WTC11 (cell line): ENCODE measurements at regions not wholly inside any gene's neighbourhood (a gene's known extent, or its start where the extent isn't known, plus 50 kb on each side); places are given as distances from the start of the nearest gene placed in this dataset.
A peak's percentile ranks its signal among the peaks of the same experiment; 100 is the strongest.

Source experiments
- ATAC-seq: fragments of 200-7000 bp; cut with Tn5 transposase; 2 replicates; pipeline ENCODE4 v1.10.0; 2021; ENCODE audit warnings: mild to moderate bottlenecking, moderate library complexity
- CTCF ChIA-PET: fragments of 300-600 bp; sonication (Branson Sonifier 250); formaldehyde crosslinking; loops from one replicate; lab custom pipeline; 2021; ENCODE audit warnings: antibody characterized with exemption; lab: Charles Lee
- POLR2A ChIA-PET: fragments of 350-600 bp; sonication (Branson Sonifier 250); formaldehyde crosslinking; loops from one replicate; lab custom pipeline; 2021; ENCODE audit warnings: antibody characterized with exemption; lab: Charles Lee
- DNase-seq: peaks from one replicate; pipeline ENCODE4 v3.0.0; 2021; ENCODE audit warnings: low spot score
- H3K27ac Mint-ChIP-seq: 2 replicates; pipeline ENCODE4 v1.8.0; 2021; ENCODE audit warnings: mixed read lengths
- H3K27me3 Mint-ChIP-seq: 2 replicates; pipeline ENCODE4 v1.8.0; 2021; ENCODE audit warnings: low read depth, mild to moderate bottlenecking, moderate library complexity, mixed read lengths
- H3K36me3 Mint-ChIP-seq: 2 replicates; pipeline ENCODE4 v1.8.0; 2021; ENCODE audit warnings: mixed read lengths
- H3K4me1 Mint-ChIP-seq: 2 replicates; pipeline ENCODE4 v1.8.0; 2022; ENCODE audit warnings: mixed read lengths
- H3K4me3 Mint-ChIP-seq: 2 replicates; pipeline ENCODE4 v1.8.0; 2021; ENCODE audit warnings: mild to moderate bottlenecking, moderate library complexity, mixed read lengths
- H3K9me3 Mint-ChIP-seq: 2 replicates; pipeline ENCODE4 v1.8.0; 2021; ENCODE audit warnings: mixed read lengths
- FOXK1 ChIP-seq: sonication (generic); formaldehyde crosslinking; IDR thresholded peaks from 2 replicates; pipeline ENCODE4 v1.8.0; 2022; ENCODE audit warnings: mild to moderate bottlenecking, moderate library complexity, missing genetic modification reagents
- GABPB1 ChIP-seq: sonication (generic); formaldehyde crosslinking; IDR thresholded peaks from 2 replicates; pipeline ENCODE4 v1.8.1; 2023; ENCODE audit warnings: mild to moderate bottlenecking, missing genetic modification reagents
- GTF2I ChIP-seq: fragments of 250-450 bp; sonication (Bioruptor Pico); conservative IDR thresholded peaks from 2 replicates; pipeline ENCODE4 v1.4.0; 2021; ENCODE audit warnings: mild to moderate bottlenecking
- IRF2 ChIP-seq: sonication (generic); formaldehyde crosslinking; IDR thresholded peaks from 2 replicates; pipeline ENCODE4 v1.8.0; 2022; ENCODE audit warnings: low read depth, missing genetic modification reagents, borderline replicate concordance
- TEAD1 ChIP-seq: sonication (generic); formaldehyde crosslinking; IDR thresholded peaks from 2 replicates; pipeline ENCODE4 v1.8.0; 2022; ENCODE audit warnings: mild to moderate bottlenecking, missing genetic modification reagents
- ZNF396 ChIP-seq: fragments of 250-450 bp; sonication (Bioruptor Pico); IDR thresholded peaks from 2 replicates; pipeline ENCODE4 v1.8.0; 2021; ENCODE audit warnings: mild to moderate bottlenecking, moderate library complexity, borderline replicate concordance
- ZNF423 ChIP-seq: fragments of 250-450 bp; sonication (Bioruptor Pico); IDR thresholded peaks from 2 replicates; pipeline ENCODE4 v2.1.2; 2022; ENCODE audit warnings: mild to moderate bottlenecking, moderate library complexity
- TF ChIP-seq, protein P1 (sequence below): fragments of 200-600 bp; IDR thresholded peaks from 2 replicates; pipeline ENCODE4 v1.8.0; 2022; ENCODE audit warnings: antibody characterized with exemption
- TF ChIP-seq, protein P2 (sequence below): sonication (generic); formaldehyde crosslinking; IDR thresholded peaks from 2 replicates; pipeline ENCODE4 v1.8.0; 2023; ENCODE audit warnings: mild to moderate bottlenecking, missing genetic modification reagents
- TF ChIP-seq, protein P3 (sequence below): fragments of 250-450 bp; sonication (Bioruptor Pico); conservative IDR thresholded peaks from 2 replicates; pipeline ENCODE4 v1.9.0; 2021; ENCODE audit warnings: mild to moderate bottlenecking
- TF ChIP-seq, protein P4 (sequence below): sonication (generic); formaldehyde crosslinking; IDR thresholded peaks from 2 replicates; pipeline ENCODE4 v1.8.1; 2023; ENCODE audit warnings: mild to moderate bottlenecking, missing genetic modification reagents
- TF ChIP-seq, protein P5 (sequence below): sonication (generic); formaldehyde crosslinking; IDR thresholded peaks from 2 replicates; pipeline ENCODE4 v1.8.1; 2022; ENCODE audit warnings: mild to moderate bottlenecking, moderate library complexity, missing genetic modification reagents
- TF ChIP-seq, protein P6 (sequence below): sonication (generic); formaldehyde crosslinking; IDR thresholded peaks from 2 replicates; pipeline ENCODE4 v1.8.1; 2022; ENCODE audit warnings: mild to moderate bottlenecking, missing genetic modification reagents, moderate library complexity, borderline replicate concordance
- TF ChIP-seq, protein P7 (sequence below): sonication (generic); formaldehyde crosslinking; IDR thresholded peaks from 2 replicates; pipeline ENCODE4 v1.8.0; 2022; ENCODE audit warnings: mild to moderate bottlenecking, missing genetic modification reagents
- TF ChIP-seq, protein P8 (sequence below): sonication (generic); formaldehyde crosslinking; IDR thresholded peaks from 2 replicates; pipeline ENCODE4 v1.8.0; 2022; ENCODE audit warnings: mild to moderate bottlenecking, missing genetic modification reagents
- TF ChIP-seq, protein P9 (sequence below): sonication (generic); formaldehyde crosslinking; IDR thresholded peaks from 2 replicates; pipeline ENCODE4 v1.8.0; 2022; ENCODE audit warnings: mild to moderate bottlenecking, missing genetic modification reagents

DNA sequence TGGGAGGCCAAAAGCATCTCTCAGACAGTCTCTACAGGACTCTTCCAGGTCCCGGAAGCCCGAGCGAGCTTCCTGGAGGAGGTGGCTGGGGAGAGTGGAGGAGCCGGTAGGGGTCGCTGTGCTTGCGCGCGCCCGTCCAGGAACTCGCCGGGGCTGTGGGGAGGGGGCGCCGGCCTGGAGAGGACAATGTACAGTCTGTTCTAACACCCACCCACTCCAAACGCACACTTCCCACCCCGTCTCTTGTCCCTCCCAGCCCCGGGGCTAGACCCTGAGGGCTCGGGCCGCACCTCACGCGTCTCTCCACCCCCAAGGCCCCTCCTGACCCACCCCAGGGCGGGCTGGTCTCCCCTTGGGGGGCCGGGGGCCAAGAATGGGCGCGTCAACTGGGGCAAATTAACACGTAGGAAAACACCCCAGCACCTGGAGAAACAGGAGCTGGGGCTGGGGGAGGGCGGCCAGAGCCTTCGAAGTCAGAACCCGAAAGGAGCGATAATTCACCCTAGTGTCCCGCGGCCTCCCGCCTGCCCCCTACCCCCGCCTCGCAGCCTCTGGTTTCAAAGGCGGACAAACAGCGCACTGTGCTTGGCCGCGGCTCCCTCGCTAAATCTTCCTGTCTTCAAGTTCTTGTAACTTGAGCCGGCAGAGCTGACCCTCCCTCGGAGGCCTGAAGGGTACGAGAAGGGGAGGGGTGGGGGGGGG lies 103.2 kb upstream of the FOXP4 start:
- Mint-ChIP-seq H3K4me3 (peak overlapping the region; percentile 60), H3K36me3 (no peaks in the 10 kb centered on the region), H3K27me3 (peaks cover 54% of the 10 kb centered on the region), H3K4me1 (peaks cover 49% of the 10 kb centered on the region), H3K9me3 (no peaks in the 10 kb centered on the region), H3K27ac (0 out of 2 replicates have a peak overlapping the region, but pooled peaks have one; percentile 66)
- ATAC-seq: peak; percentile 83
- 0 out of 2 replicates have a peak, but pooled peaks have one; percentile 10 for TF ChIP-seq GABPB1
- TF ChIP-seq, protein P1, sequence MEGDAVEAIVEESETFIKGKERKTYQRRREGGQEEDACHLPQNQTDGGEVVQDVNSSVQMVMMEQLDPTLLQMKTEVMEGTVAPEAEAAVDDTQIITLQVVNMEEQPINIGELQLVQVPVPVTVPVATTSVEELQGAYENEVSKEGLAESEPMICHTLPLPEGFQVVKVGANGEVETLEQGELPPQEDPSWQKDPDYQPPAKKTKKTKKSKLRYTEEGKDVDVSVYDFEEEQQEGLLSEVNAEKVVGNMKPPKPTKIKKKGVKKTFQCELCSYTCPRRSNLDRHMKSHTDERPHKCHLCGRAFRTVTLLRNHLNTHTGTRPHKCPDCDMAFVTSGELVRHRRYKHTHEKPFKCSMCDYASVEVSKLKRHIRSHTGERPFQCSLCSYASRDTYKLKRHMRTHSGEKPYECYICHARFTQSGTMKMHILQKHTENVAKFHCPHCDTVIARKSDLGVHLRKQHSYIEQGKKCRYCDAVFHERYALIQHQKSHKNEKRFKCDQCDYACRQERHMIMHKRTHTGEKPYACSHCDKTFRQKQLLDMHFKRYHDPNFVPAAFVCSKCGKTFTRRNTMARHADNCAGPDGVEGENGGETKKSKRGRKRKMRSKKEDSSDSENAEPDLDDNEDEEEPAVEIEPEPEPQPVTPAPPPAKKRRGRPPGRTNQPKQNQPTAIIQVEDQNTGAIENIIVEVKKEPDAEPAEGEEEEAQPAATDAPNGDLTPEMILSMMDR: peak; percentile 96
- TF ChIP-seq, protein P2, sequence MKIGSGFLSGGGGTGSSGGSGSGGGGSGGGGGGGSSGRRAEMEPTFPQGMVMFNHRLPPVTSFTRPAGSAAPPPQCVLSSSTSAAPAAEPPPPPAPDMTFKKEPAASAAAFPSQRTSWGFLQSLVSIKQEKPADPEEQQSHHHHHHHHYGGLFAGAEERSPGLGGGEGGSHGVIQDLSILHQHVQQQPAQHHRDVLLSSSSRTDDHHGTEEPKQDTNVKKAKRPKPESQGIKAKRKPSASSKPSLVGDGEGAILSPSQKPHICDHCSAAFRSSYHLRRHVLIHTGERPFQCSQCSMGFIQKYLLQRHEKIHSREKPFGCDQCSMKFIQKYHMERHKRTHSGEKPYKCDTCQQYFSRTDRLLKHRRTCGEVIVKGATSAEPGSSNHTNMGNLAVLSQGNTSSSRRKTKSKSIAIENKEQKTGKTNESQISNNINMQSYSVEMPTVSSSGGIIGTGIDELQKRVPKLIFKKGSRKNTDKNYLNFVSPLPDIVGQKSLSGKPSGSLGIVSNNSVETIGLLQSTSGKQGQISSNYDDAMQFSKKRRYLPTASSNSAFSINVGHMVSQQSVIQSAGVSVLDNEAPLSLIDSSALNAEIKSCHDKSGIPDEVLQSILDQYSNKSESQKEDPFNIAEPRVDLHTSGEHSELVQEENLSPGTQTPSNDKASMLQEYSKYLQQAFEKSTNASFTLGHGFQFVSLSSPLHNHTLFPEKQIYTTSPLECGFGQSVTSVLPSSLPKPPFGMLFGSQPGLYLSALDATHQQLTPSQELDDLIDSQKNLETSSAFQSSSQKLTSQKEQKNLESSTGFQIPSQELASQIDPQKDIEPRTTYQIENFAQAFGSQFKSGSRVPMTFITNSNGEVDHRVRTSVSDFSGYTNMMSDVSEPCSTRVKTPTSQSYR (CRISPR knock-in tag): peak; percentile 13; the same call in 1 of the 2 replicates
- no peak for TF ChIP-seq TEAD1 (CRISPR knock-in tag)
- 0 out of 2 replicates have a peak, but pooled peaks have one; percentile 42 for TF ChIP-seq GTF2I
- no peak for TF ChIP-seq FOXK1 (CRISPR knock-in tag)
- TF ChIP-seq IRF2 (CRISPR knock-in tag): no peak
- TF ChIP-seq, protein P3, sequence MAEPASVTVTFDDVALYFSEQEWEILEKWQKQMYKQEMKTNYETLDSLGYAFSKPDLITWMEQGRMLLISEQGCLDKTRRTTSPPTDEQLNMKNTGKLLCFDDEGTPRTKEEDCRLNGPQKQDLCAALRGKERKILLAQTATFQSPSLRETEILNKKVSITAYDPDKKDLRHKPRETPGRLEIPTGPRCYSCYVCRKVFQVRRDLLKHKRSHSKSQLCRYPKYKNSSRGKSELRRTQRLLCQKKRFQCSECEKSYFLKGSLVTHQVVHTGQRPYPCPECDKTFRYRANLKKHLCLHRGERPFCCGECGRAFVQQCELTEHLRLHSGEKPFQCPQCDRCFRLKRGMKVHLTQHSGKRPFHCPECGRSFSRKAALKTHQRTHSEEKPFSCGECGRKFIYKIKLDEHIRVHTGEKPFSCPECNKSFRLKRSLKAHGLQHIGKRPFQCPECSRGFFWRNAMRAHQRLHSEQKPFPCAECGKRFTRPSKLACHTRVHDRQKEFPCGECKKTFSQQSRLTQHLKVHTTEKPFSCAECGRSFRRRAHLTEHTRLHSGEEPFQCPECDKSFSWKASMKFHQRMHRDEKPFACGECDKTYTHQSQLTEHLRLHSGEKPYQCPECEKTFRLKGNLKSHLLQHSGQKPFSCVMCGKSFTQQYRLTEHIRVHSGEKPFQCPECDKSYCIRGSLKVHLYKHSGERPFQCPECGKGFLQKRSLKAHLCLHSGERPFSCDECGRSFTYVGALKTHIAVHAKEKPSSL: no peak
- TF ChIP-seq ZNF423 (CRISPR knock-in tag): 0 out of 2 replicates have a peak, but pooled peaks have one; percentile 18
- TF ChIP-seq, protein P4, sequence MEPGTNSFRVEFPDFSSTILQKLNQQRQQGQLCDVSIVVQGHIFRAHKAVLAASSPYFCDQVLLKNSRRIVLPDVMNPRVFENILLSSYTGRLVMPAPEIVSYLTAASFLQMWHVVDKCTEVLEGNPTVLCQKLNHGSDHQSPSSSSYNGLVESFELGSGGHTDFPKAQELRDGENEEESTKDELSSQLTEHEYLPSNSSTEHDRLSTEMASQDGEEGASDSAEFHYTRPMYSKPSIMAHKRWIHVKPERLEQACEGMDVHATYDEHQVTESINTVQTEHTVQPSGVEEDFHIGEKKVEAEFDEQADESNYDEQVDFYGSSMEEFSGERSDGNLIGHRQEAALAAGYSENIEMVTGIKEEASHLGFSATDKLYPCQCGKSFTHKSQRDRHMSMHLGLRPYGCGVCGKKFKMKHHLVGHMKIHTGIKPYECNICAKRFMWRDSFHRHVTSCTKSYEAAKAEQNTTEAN (CRISPR knock-in tag): 0 out of 2 replicates have a peak, but pooled peaks have one; percentile 46
- TF ChIP-seq, protein P5, sequence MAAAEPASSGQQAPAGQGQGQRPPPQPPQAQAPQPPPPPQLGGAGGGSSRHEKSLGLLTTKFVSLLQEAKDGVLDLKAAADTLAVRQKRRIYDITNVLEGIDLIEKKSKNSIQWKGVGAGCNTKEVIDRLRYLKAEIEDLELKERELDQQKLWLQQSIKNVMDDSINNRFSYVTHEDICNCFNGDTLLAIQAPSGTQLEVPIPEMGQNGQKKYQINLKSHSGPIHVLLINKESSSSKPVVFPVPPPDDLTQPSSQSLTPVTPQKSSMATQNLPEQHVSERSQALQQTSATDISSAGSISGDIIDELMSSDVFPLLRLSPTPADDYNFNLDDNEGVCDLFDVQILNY (CRISPR knock-in tag): 0 out of 2 replicates have a peak, but pooled peaks have one; percentile 41
- POLR2A ChIA-PET: interaction anchor here (0.5 kb wide), 2 partner anchors 74 to 257 kb away, joined by 3 read pairs; no protein-coding TSS in a partner anchor
- DNase-seq: peak; percentile 86
- CTCF ChIA-PET: interaction anchor here (0.5 to 4.3 kb wide), 66 partner anchors 9 to 1153 kb away, joined by 3 to 108 read pairs (median 5); no protein-coding TSS in a partner anchor

DNA sequence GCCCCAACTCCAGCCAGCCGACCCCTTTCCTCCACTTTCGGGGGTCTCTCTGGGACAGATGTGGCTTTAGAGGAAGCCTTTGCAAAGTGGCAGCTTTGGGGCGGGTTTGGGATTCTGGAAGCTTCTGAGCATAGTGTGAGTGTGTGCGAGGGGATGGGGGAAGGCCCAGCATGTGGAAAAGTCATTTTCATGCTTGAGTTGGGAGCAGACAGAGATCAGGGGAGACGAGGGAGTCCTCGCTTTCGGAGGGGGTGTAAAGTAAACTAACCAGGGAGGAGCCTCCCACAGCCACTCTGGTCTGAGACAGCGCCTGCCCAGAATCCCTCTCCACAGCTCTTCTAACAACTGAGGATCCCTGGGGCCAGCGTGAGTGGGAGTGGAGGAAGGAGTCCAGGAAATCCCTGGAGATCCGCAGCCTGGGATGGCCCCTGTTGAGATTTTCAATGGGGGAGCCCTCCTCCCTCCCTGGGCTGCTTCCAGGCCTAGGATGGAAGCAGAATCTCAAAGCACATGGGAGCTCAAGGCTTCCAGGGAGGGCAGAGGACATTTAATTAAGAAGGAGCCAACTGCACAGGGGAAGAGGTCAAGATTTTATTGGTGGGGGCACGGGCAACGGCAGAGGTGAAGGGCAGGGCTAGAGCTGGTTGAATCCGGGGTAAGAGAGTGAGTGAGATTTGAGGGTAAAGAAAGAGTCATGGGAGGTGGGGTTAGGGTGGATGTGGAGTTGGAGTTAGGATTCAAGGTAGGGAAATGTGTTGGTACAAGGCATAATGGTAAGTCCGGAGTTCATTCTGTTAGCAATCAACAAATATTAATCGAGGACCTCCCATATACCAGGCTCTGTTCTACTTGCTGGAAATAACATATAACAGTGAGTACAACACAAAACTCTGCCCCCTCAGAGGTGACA lies 102.3 kb upstream of the FOXP4 start:
- no peaks in the 10 kb centered on the region for H3K9me3 Mint-ChIP-seq
- peak overlapping the region; percentile 58 for H3K4me3 Mint-ChIP-seq
- ChIA-PET CTCF (interaction anchor here (0.5 to 4.3 kb wide), 42 partner anchors 8 to 399 kb away, joined by 3 to 108 read pairs (median 8); no protein-coding TSS in a partner anchor), POLR2A (interaction anchor here (0.5 kb wide), 1 partner anchor 73 kb away, joined by 3 read pairs; no protein-coding TSS in a partner anchor)
- peaks cover 49% of the 10 kb centered on the region for H3K4me1 Mint-ChIP-seq
- no peak overlapping the region for H3K27ac Mint-ChIP-seq
- no peaks in the 10 kb centered on the region for H3K36me3 Mint-ChIP-seq
- ATAC-seq: peak; percentile 4
- no peak for DNase-seq
- TF ChIP-seq, protein P6, sequence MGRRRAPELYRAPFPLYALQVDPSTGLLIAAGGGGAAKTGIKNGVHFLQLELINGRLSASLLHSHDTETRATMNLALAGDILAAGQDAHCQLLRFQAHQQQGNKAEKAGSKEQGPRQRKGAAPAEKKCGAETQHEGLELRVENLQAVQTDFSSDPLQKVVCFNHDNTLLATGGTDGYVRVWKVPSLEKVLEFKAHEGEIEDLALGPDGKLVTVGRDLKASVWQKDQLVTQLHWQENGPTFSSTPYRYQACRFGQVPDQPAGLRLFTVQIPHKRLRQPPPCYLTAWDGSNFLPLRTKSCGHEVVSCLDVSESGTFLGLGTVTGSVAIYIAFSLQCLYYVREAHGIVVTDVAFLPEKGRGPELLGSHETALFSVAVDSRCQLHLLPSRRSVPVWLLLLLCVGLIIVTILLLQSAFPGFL (CRISPR knock-in tag): 0 out of 2 replicates have a peak, but pooled peaks have one; percentile 33
- TF ChIP-seq, protein P7, sequence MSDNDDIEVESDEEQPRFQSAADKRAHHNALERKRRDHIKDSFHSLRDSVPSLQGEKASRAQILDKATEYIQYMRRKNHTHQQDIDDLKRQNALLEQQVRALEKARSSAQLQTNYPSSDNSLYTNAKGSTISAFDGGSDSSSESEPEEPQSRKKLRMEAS (CRISPR knock-in tag): peak; percentile 29; the same call in 1 of the 2 replicates
- TF ChIP-seq, protein P8, sequence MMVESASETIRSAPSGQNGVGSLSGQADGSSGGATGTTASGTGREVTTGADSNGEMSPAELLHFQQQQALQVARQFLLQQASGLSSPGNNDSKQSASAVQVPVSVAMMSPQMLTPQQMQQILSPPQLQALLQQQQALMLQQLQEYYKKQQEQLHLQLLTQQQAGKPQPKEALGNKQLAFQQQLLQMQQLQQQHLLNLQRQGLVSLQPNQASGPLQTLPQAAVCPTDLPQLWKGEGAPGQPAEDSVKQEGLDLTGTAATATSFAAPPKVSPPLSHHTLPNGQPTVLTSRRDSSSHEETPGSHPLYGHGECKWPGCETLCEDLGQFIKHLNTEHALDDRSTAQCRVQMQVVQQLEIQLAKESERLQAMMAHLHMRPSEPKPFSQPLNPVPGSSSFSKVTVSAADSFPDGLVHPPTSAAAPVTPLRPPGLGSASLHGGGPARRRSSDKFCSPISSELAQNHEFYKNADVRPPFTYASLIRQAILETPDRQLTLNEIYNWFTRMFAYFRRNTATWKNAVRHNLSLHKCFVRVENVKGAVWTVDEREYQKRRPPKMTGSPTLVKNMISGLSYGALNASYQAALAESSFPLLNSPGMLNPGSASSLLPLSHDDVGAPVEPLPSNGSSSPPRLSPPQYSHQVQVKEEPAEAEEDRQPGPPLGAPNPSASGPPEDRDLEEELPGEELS: peak; percentile 56; the same call in 1 of the 2 replicates
- TF ChIP-seq, protein P9, sequence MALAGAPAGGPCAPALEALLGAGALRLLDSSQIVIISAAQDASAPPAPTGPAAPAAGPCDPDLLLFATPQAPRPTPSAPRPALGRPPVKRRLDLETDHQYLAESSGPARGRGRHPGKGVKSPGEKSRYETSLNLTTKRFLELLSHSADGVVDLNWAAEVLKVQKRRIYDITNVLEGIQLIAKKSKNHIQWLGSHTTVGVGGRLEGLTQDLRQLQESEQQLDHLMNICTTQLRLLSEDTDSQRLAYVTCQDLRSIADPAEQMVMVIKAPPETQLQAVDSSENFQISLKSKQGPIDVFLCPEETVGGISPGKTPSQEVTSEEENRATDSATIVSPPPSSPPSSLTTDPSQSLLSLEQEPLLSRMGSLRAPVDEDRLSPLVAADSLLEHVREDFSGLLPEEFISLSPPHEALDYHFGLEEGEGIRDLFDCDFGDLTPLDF (CRISPR knock-in tag): no peak
- TF ChIP-seq ZNF396 (CRISPR knock-in tag): no peak
- no peak for TF ChIP-seq GTF2I
- H3K27me3 Mint-ChIP-seq: peaks cover 53% of the 10 kb centered on the region
